Karpas-422 (cell line): ENCODE measurements at regions not wholly inside any gene's neighbourhood (a gene's known extent, or its start where the extent isn't known, plus 50 kb on each side); places are given as distances from the start of the nearest gene placed in this dataset.

ENCODE experiments used
- DNase-seq: peaks from one replicate; pipeline ENCODE4 v3.0.0-alpha.2; 2015
- H2AFZ ChIP-seq: fragments of 200-600 bp; sonication (generic); 2 replicates; pipeline ENCODE4 v1.6.1; 2014; ENCODE audit warnings: antibody characterized with exemption, low read length, mixed read lengths
- H3K27ac ChIP-seq: fragments of 200-600 bp; sonication (generic); 2 replicates; pipeline ENCODE4 v1.5.1; 2014; ENCODE audit warnings: mild to moderate bottlenecking, low read length, moderate library complexity
- H3K27me3 ChIP-seq: fragments of 200-600 bp; sonication (generic); 2 replicates; pipeline ENCODE4 v1.6.1; 2014; ENCODE audit warnings: low read length, mixed read lengths
- H3K36me3 ChIP-seq: fragments of 200-600 bp; sonication (generic); 2 replicates; pipeline ENCODE4 v1.6.1; 2014; ENCODE audit warnings: low read length, mixed read lengths; ENCODE audit not compliant: insufficient read depth
- H3K4me1 ChIP-seq: fragments of 200-600 bp; sonication (generic); 2 replicates; pipeline ENCODE4 v1.6.1; 2014; ENCODE audit warnings: mild to moderate bottlenecking, low read length, mixed read lengths
- H3K4me2 ChIP-seq: fragments of 200-600 bp; sonication (generic); 2 replicates; pipeline ENCODE4 v1.6.1; 2014; ENCODE audit warnings: low read length, low read depth, mild to moderate bottlenecking; ENCODE audit not compliant: poor library complexity, severe bottlenecking
- H3K4me3 ChIP-seq: fragments of 200-600 bp; sonication (generic); 2 replicates; pipeline ENCODE4 v1.5.1; 2014; ENCODE audit warnings: mild to moderate bottlenecking, antibody characterized with exemption, low read length, mixed read lengths
- H3K79me2 ChIP-seq: fragments of 200-600 bp; sonication (generic); 2 replicates; pipeline ENCODE4 v1.6.1; 2014; ENCODE audit warnings: mild to moderate bottlenecking, low read length, mixed read lengths
- H3K9ac ChIP-seq: fragments of 200-600 bp; sonication (generic); 2 replicates; pipeline ENCODE4 v1.6.0; 2014; ENCODE audit warnings: low read length
- H3K9me2 ChIP-seq: fragments of 200-600 bp; sonication (generic), shearing (Covaris generic); replicated peaks from 2 replicates; pipeline ENCODE4 v1.6.0; 2014; ENCODE audit warnings: mild to moderate bottlenecking, low read length, moderate library complexity; ENCODE audit not compliant: insufficient read depth
- H3K9me3 ChIP-seq: fragments of 300-700, 200-600 bp; sonication (generic); 2 replicates; pipeline ENCODE4 v1.6.1; 2014; ENCODE audit warnings: low read length, mixed read lengths
- H4K20me1 ChIP-seq: fragments of 200-600 bp; sonication (generic); 2 replicates; pipeline ENCODE4 v1.6.1; 2014; ENCODE audit warnings: mild to moderate bottlenecking, antibody characterized with exemption, low read length, low read depth; ENCODE audit not compliant: insufficient read depth

GRCh38 chr11:26158251-26158650 is 173.7 kb upstream of the ANO3 start:
- no peak overlapping the region for H3K9ac ChIP-seq
- H3K27me3 ChIP-seq = no peaks in the 10 kb centered on the region
- no peaks in the 10 kb centered on the region for H3K9me3 ChIP-seq
- no peaks in the 10 kb centered on the region for H3K36me3 ChIP-seq
- no peaks in the 10 kb centered on the region for H4K20me1 ChIP-seq
- DNase-seq = no peak
- no peak overlapping the region for H2AFZ ChIP-seq
- H3K4me2 ChIP-seq = no peak overlapping the region
- no peaks in the 10 kb centered on the region for H3K9me2 ChIP-seq
- no peak overlapping the region for H3K27ac ChIP-seq
- H3K79me2 ChIP-seq = no peaks in the 10 kb centered on the region
- H3K4me3 ChIP-seq = no peak overlapping the region
- no peaks in the 10 kb centered on the region for H3K4me1 ChIP-seq

- Histone ChIP-seq H4K20me1 (no peaks in the 10 kb centered on the region), H2AFZ (no peak overlapping the region), H3K27me3 (no peaks in the 10 kb centered on the region), H3K9me2 (no peaks in the 10 kb centered on the region), H3K27ac (no peak overlapping the region), H3K9ac (no peak overlapping the region), H3K36me3 (no peaks in the 10 kb centered on the region), H3K4me1 (no peaks in the 10 kb centered on the region), H3K9me3 (no peaks in the 10 kb centered on the region), H3K4me3 (no peak overlapping the region), H3K4me2 (no peak overlapping the region), H3K79me2 (no peaks in the 10 kb centered on the region)
- no peak for DNase-seq
Measured at GRCh38 chr11:26162291-26162690, 169.6 kb upstream of the ANO3 start.

GRCh38 chr11:26186389-26186788 is 145.5 kb upstream of the ANO3 start:
- H2AFZ ChIP-seq = no peak overlapping the region
- no peak overlapping the region for H3K9ac ChIP-seq
- no peaks in the 10 kb centered on the region for H3K4me1 ChIP-seq
- no peaks in the 10 kb centered on the region for H4K20me1 ChIP-seq
- no peak overlapping the region for H3K27ac ChIP-seq
- no peaks in the 10 kb centered on the region for H3K27me3 ChIP-seq
- no peak overlapping the region for H3K4me3 ChIP-seq
- no peak overlapping the region for H3K4me2 ChIP-seq
- H3K79me2 ChIP-seq = no peaks in the 10 kb centered on the region
- no peak for DNase-seq
- no peaks in the 10 kb centered on the region for H3K36me3 ChIP-seq
- no peaks in the 10 kb centered on the region for H3K9me3 ChIP-seq
- H3K9me2 ChIP-seq = no peaks in the 10 kb centered on the region

- H3K9ac ChIP-seq = no peak overlapping the region
- H3K4me3 ChIP-seq = no peak overlapping the region
- H3K36me3 ChIP-seq = no peaks in the 10 kb centered on the region
- no peaks in the 10 kb centered on the region for H3K9me2 ChIP-seq
- no peak overlapping the region for H3K4me2 ChIP-seq
- no peak for DNase-seq
- no peaks in the 10 kb centered on the region for H3K27me3 ChIP-seq
- no peak overlapping the region for H2AFZ ChIP-seq
- no peaks in the 10 kb centered on the region for H3K4me1 ChIP-seq
- no peaks in the 10 kb centered on the region for H3K79me2 ChIP-seq
- no peaks in the 10 kb centered on the region for H4K20me1 ChIP-seq
- H3K27ac ChIP-seq = no peak overlapping the region
- H3K9me3 ChIP-seq = no peaks in the 10 kb centered on the region
Measured at GRCh38 chr11:26187639-26188038, 144.3 kb upstream of the ANO3 start.

GRCh38 chr11:26188554-26188953 is 143.4 kb upstream of the ANO3 start:
- Histone ChIP-seq H3K9ac (no peak overlapping the region), H3K4me2 (no peak overlapping the region), H3K4me3 (no peak overlapping the region), H3K36me3 (no peaks in the 10 kb centered on the region), H3K27me3 (no peaks in the 10 kb centered on the region), H3K79me2 (no peaks in the 10 kb centered on the region), H2AFZ (no peak overlapping the region), H4K20me1 (no peaks in the 10 kb centered on the region), H3K9me3 (no peaks in the 10 kb centered on the region), H3K4me1 (no peaks in the 10 kb centered on the region), H3K9me2 (no peaks in the 10 kb centered on the region), H3K27ac (no peak overlapping the region)
- no peak for DNase-seq

- Histone ChIP-seq H3K4me2 (no peak overlapping the region), H3K27me3 (no peaks in the 10 kb centered on the region), H3K27ac (no peak overlapping the region), H3K9me2 (no peaks in the 10 kb centered on the region), H2AFZ (no peak overlapping the region), H3K4me3 (no peak overlapping the region), H3K9me3 (no peaks in the 10 kb centered on the region), H3K36me3 (no peaks in the 10 kb centered on the region), H3K9ac (no peak overlapping the region), H4K20me1 (no peaks in the 10 kb centered on the region), H3K79me2 (no peaks in the 10 kb centered on the region), H3K4me1 (no peaks in the 10 kb centered on the region)
- no peak for DNase-seq
Measured at GRCh38 chr11:26191193-26191592, 140.7 kb upstream of the ANO3 start.

GRCh38 chr11:26193694-26194365 is 138.1 kb upstream of the ANO3 start:
- Histone ChIP-seq H3K9me2 (no peaks in the 10 kb centered on the region), H3K27ac (no peak overlapping the region), H3K36me3 (no peaks in the 10 kb centered on the region), H3K9me3 (no peaks in the 10 kb centered on the region), H3K4me2 (no peak overlapping the region), H4K20me1 (no peaks in the 10 kb centered on the region), H3K4me3 (no peak overlapping the region), H2AFZ (no peak overlapping the region), H3K4me1 (no peaks in the 10 kb centered on the region), H3K27me3 (no peaks in the 10 kb centered on the region), H3K9ac (no peak overlapping the region), H3K79me2 (no peaks in the 10 kb centered on the region)
- no peak for DNase-seq

GRCh38 chr11:26194881-26195280 is 137.0 kb upstream of the ANO3 start:
- Histone ChIP-seq H3K4me1 (no peaks in the 10 kb centered on the region), H3K36me3 (no peaks in the 10 kb centered on the region), H3K9ac (no peak overlapping the region), H3K9me2 (no peaks in the 10 kb centered on the region), H4K20me1 (no peaks in the 10 kb centered on the region), H3K4me2 (no peak overlapping the region), H3K4me3 (no peak overlapping the region), H3K27me3 (no peaks in the 10 kb centered on the region), H3K79me2 (no peaks in the 10 kb centered on the region), H2AFZ (no peak overlapping the region), H3K9me3 (no peaks in the 10 kb centered on the region), H3K27ac (no peak overlapping the region)
- no peak for DNase-seq
